CD4-positive, alpha-beta memory T cell (primary cell): ENCODE measurements at regions not wholly inside any gene's neighbourhood (a gene's known extent, or its start where the extent isn't known, plus 50 kb on each side); places are given as distances from the start of the nearest gene placed in this dataset.

ENCODE experiments used
- CTCF ChIA-PET: fragments of 350-600 bp; sonication (Branson Sonifier 250); formaldehyde crosslinking; loops from one replicate; lab custom pipeline; 2021; ENCODE audit warnings: inconsistent platforms; ENCODE audit not compliant: partially characterized antibody; lab: Charles Lee
- POLR2A ChIA-PET: fragments of 350-600 bp; sonication (Branson Sonifier 250); formaldehyde crosslinking; loops from one replicate; lab custom pipeline; 2021; ENCODE audit not compliant: partially characterized antibody; lab: Charles Lee
- DNase-seq, 5 donors: peaks; one replicate each; pipeline versions ENCODE4 v3.0.0 to v3.0.0-alpha.2; 2020 to 2022; ENCODE audit warnings: mixed read lengths in 1 of 5
- H3K27ac ChIP-seq: one replicate; pipeline ENCODE4 v1.7.0; 2013; ENCODE audit warnings: low read depth, low read length
- H3K27me3 ChIP-seq: 2 replicates; pipeline ENCODE4 v1.7.0; 2013; ENCODE audit warnings: mild to moderate bottlenecking, low read length, moderate library complexity; ENCODE audit not compliant: insufficient read depth
- H3K36me3 ChIP-seq: 2 replicates; pipeline ENCODE4 v1.7.0; 2013; ENCODE audit warnings: mild to moderate bottlenecking, low read length, moderate library complexity; ENCODE audit not compliant: insufficient read depth
- H3K4me1 ChIP-seq: 2 replicates; pipeline ENCODE4 v1.7.0; 2013; ENCODE audit warnings: mild to moderate bottlenecking, low read length, moderate library complexity; ENCODE audit not compliant: insufficient read depth
- H3K4me3 ChIP-seq, 2 donors: one replicate each; pipeline ENCODE4 v1.7.0; 2013; ENCODE audit warnings: low read length in 2 of 2, mild to moderate bottlenecking in 1 of 2
- H3K9me3 ChIP-seq, 2 donors: one replicate each; pipeline ENCODE4 v1.7.0; 2013; ENCODE audit warnings: low read length in 2 of 2, control low read depth in 1 of 2; ENCODE audit not compliant: control insufficient read depth in 1 of 2
- H3K27ac Mint-ChIP-seq, 7 donors: one replicate each; pipeline ENCODE4 v1.8.0; 2020 to 2021; ENCODE audit warnings: mixed read lengths in 7 of 7, mild to moderate bottlenecking in 6 of 7, inconsistent platforms in 3 of 7, moderate library complexity in 3 of 7
- H3K27me3 Mint-ChIP-seq, 2 donors: one replicate each; pipeline ENCODE4 v1.8.0; 2020 to 2021; ENCODE audit warnings: mixed read lengths in 2 of 2
- H3K36me3 Mint-ChIP-seq, 2 donors: one replicate each; pipeline ENCODE4 v1.8.0; 2020 to 2021; ENCODE audit warnings: mixed read lengths in 2 of 2, inconsistent platforms in 1 of 2, mild to moderate bottlenecking in 1 of 2
- H3K4me1 Mint-ChIP-seq, 4 donors: one replicate each; pipeline ENCODE4 v1.8.0; 2020 to 2021; ENCODE audit warnings: mixed read lengths in 4 of 4, mild to moderate bottlenecking in 1 of 4
- H3K4me3 Mint-ChIP-seq, 8 donors: one replicate each; pipeline ENCODE4 v1.8.0; 2020 to 2021; ENCODE audit warnings: mixed read lengths in 8 of 8, mild to moderate bottlenecking in 7 of 8, moderate library complexity in 6 of 8, inconsistent platforms in 3 of 8
- H3K9me3 Mint-ChIP-seq, 8 donors: one replicate each; pipeline ENCODE4 v1.8.0; 2020 to 2021; ENCODE audit warnings: mixed read lengths in 8 of 8, mild to moderate bottlenecking in 5 of 8, inconsistent platforms in 3 of 8, moderate library complexity in 1 of 8
- intact Hi-C: fragments of 100-400 bp; cut with micrococcal nuclease; formaldehyde crosslinking; loops from one replicate; pipeline ENCODE4 v1.15.1; 2023

DNA sequence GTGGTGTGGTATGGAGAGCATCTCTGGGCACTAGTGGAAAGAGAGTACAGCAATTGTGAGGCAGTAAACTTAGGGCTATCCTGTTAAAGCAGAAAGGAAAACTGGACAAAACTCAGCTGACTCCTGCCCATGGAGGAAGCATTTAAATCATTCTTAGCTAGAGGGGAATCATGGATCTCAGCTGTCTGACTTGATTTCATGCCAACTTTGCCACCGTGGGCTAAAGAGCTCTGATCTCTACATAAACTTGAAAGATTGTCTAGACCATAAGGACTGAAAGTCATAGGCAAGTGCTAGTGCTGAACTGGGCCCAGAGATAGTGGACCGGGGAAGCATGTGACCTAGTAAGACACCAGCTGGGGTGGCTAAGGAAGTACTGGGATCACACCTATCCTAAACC lies 651.8 kb downstream of the COL12A1 start:
- POLR2A ChIA-PET: no interaction called here

GRCh38 chr6:74551896-74552295 lies 654.0 kb downstream of the COL12A1 start:
- Histone ChIP-seq H3K27me3 (no peaks in the 10 kb centered on the region), H3K27ac (no peak overlapping the region), H3K4me3 (no peak overlapping the region), H3K9me3 (no peaks in the 10 kb centered on the region), H3K4me1 (no peaks in the 10 kb centered on the region), H3K36me3 (no peaks in the 10 kb centered on the region)
- DNase-seq: no peak
- POLR2A ChIA-PET: no interaction called here
- intact Hi-C loops: no loop called here
- CTCF ChIA-PET: no interaction called here
- Mint-ChIP-seq H3K9me3 (peaks cover 0 to 9% (median 2%) of the 10 kb centered on the region in 8 donors), H3K27ac (no peak overlapping the region), H3K27me3 (no peaks in the 10 kb centered on the region), H3K36me3 (no peaks in the 10 kb centered on the region), H3K4me1 (no peaks in the 10 kb centered on the region), H3K4me3 (no peak overlapping the region)

More for the DNA sequence above, 651.8 kb downstream of the COL12A1 start:
- peaks cover 0 to 9% (median 3%) of the 10 kb centered on the region in 8 donors for H3K9me3 Mint-ChIP-seq
- no peak overlapping the region for H3K27ac Mint-ChIP-seq
- no peaks in the 10 kb centered on the region for H3K27me3 ChIP-seq
- intact Hi-C loops: no loop called here
- no peaks in the 10 kb centered on the region for H3K36me3 ChIP-seq
- H3K4me3 ChIP-seq: no peak overlapping the region
- H3K4me1 Mint-ChIP-seq: no peaks in the 10 kb centered on the region
- no peaks in the 10 kb centered on the region for H3K36me3 Mint-ChIP-seq
- no peak overlapping the region for H3K27ac ChIP-seq
- no peaks in the 10 kb centered on the region for H3K4me1 ChIP-seq
- no peak for DNase-seq
- CTCF ChIA-PET: no interaction called here
- H3K4me3 Mint-ChIP-seq: no peak overlapping the region
- H3K9me3 ChIP-seq: no peaks in the 10 kb centered on the region
- no peaks in the 10 kb centered on the region for H3K27me3 Mint-ChIP-seq

- H3K4me3 Mint-ChIP-seq: no peak overlapping the region
- H3K27ac ChIP-seq: no peak overlapping the region
- H3K4me1 ChIP-seq: no peaks in the 10 kb centered on the region
- H3K27me3 ChIP-seq: no peaks in the 10 kb centered on the region
- no peak overlapping the region for H3K27ac Mint-ChIP-seq
- peaks cover 0 to 8% (median 2%) of the 10 kb centered on the region in 8 donors for H3K9me3 Mint-ChIP-seq
- no peak overlapping the region for H3K4me3 ChIP-seq
- ChIA-PET CTCF (no interaction called here), POLR2A (no interaction called here)
- no peaks in the 10 kb centered on the region for H3K36me3 ChIP-seq
- H3K4me1 Mint-ChIP-seq: no peaks in the 10 kb centered on the region
- H3K27me3 Mint-ChIP-seq: no peaks in the 10 kb centered on the region
- intact Hi-C loops: no loop called here
- H3K9me3 ChIP-seq: no peaks in the 10 kb centered on the region
- no peak for DNase-seq
- no peaks in the 10 kb centered on the region for H3K36me3 Mint-ChIP-seq
Measured at GRCh38 chr6:74550821-74551220, 655.0 kb downstream of the COL12A1 start.

- H3K4me1 ChIP-seq: no peaks in the 10 kb centered on the region
- Mint-ChIP-seq H3K27me3 (no peaks in the 10 kb centered on the region), H3K4me1 (no peaks in the 10 kb centered on the region), H3K27ac (no peak overlapping the region), H3K36me3 (no peaks in the 10 kb centered on the region), H3K4me3 (no peak overlapping the region), H3K9me3 (peaks cover 1 to 9% (median 4%) of the 10 kb centered on the region in 8 donors)
- DNase-seq: no peak
- H3K9me3 ChIP-seq: no peaks in the 10 kb centered on the region
- H3K36me3 ChIP-seq: no peaks in the 10 kb centered on the region
- intact Hi-C loops: no loop called here
- H3K27ac ChIP-seq: no peak overlapping the region
- H3K4me3 ChIP-seq: no peak overlapping the region
- CTCF ChIA-PET: no interaction called here
- H3K27me3 ChIP-seq: no peaks in the 10 kb centered on the region
- POLR2A ChIA-PET: no interaction called here
Measured at GRCh38 chr6:74549746-74550145, 656.1 kb downstream of the COL12A1 start.

DNA sequence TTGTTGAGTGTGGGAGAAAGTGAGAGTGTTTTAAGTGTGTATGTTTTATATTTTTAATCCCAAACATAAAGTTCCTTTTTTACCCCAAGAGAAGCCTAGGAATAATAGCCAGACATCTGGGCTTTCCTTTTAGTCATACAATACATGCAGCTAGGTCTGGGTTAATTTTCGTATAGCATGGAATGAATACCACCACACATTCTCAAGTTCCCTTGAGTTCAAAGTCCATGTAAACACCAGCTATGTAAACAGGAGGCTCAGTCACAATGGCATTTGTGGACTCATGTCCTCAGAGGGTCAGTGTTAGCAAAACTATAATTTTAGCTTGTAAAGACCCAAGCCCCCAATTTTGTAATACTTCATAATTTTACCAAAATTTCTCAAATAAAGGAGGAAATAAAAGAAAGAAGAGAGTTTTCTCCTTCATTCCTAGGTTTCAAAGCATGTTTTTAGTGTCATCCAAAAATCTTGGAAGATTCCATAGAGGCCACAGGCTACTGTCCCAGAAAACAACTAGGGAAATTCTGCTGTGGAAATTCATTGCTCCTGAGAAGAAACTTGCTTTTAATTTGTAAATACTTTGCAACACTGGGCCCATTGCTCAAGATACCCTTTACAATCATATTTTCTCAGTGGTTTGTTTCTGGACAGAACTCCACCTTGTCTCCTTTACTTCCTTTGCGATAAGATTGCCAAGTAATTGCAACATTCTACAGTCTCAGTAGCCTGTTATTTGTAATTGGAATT lies 671.2 kb downstream of the COL12A1 start:
- Histone ChIP-seq H3K27ac (no peak overlapping the region), H3K27me3 (no peaks in the 10 kb centered on the region), H3K36me3 (no peaks in the 10 kb centered on the region), H3K9me3 (no peaks in the 10 kb centered on the region), H3K4me3 (no peak overlapping the region), H3K4me1 (no peaks in the 10 kb centered on the region)
- Mint-ChIP-seq H3K9me3 (peaks cover 0 to 7% (median 4%) of the 10 kb centered on the region in 8 donors), H3K27ac (no peak overlapping the region), H3K4me1 (no peaks in the 10 kb centered on the region), H3K27me3 (no peaks in the 10 kb centered on the region), H3K4me3 (no peak overlapping the region), H3K36me3 (no peaks in the 10 kb centered on the region)
- DNase-seq: no peak
- ChIA-PET CTCF (no interaction called here), POLR2A (no interaction called here)
- intact Hi-C loops: no loop called here

GRCh38 chr6:74519163-74519562 lies 686.7 kb downstream of the COL12A1 start:
- no peak overlapping the region for H3K27ac Mint-ChIP-seq
- intact Hi-C loops: no loop called here
- H3K27ac ChIP-seq: no peak overlapping the region
- H3K4me3 Mint-ChIP-seq: no peak overlapping the region
- no peaks in the 10 kb centered on the region for H3K36me3 Mint-ChIP-seq
- ChIA-PET POLR2A (no interaction called here), CTCF (no interaction called here)
- no peaks in the 10 kb centered on the region for H3K27me3 Mint-ChIP-seq
- H3K9me3 Mint-ChIP-seq: peaks cover 0 to 6% (median 0%) of the 10 kb centered on the region in 8 donors
- DNase-seq: no peak
- H3K9me3 ChIP-seq: no peaks in the 10 kb centered on the region
- H3K36me3 ChIP-seq: no peaks in the 10 kb centered on the region
- H3K27me3 ChIP-seq: no peaks in the 10 kb centered on the region
- H3K4me1 ChIP-seq: no peaks in the 10 kb centered on the region
- H3K4me1 Mint-ChIP-seq: no peaks in the 10 kb centered on the region
- no peak overlapping the region for H3K4me3 ChIP-seq

GRCh38 chr6:74518035-74518434 lies 687.8 kb downstream of the COL12A1 start:
- POLR2A ChIA-PET: no interaction called here
- no peak overlapping the region for H3K27ac Mint-ChIP-seq
- H3K36me3 ChIP-seq: no peaks in the 10 kb centered on the region
- no peak for DNase-seq
- CTCF ChIA-PET: no interaction called here
- H3K9me3 Mint-ChIP-seq: peaks cover 0 to 8% (median 0%) of the 10 kb centered on the region in 8 donors
- no peaks in the 10 kb centered on the region for H3K27me3 Mint-ChIP-seq
- no peak overlapping the region for H3K27ac ChIP-seq
- no peak overlapping the region for H3K4me3 ChIP-seq
- H3K4me1 ChIP-seq: no peaks in the 10 kb centered on the region
- H3K36me3 Mint-ChIP-seq: no peaks in the 10 kb centered on the region
- intact Hi-C loops: no loop called here
- H3K27me3 ChIP-seq: no peaks in the 10 kb centered on the region
- H3K4me1 Mint-ChIP-seq: no peaks in the 10 kb centered on the region
- H3K4me3 Mint-ChIP-seq: no peak overlapping the region
- H3K9me3 ChIP-seq: no peaks in the 10 kb centered on the region
